ENCODE measurements at regions not wholly inside any gene's neighbourhood (a gene's known extent, or its start where the extent isn't known, plus 50 kb on each side); places are given as distances from the start of the nearest gene placed in this dataset.

GRCh38 chr4:53654300-53654758, 63.0 kb upstream of the LNX1 start:
- DNase-seq (ENCODE audit: extremely low read depth, low read depth): no peak
- no peak for TF ChIP-seq CTCF (IDR thresholded peaks at IDR 0.05; ENCODE audit: low read depth, low read length, missing control alignments)

GRCh38 chr4:53653484-53654053, 62.3 kb upstream of the LNX1 start:
- no peak for DNase-seq (ENCODE audit: extremely low read depth, low read depth)
- TF ChIP-seq CTCF (IDR thresholded peaks at IDR 0.05; ENCODE audit: low read depth, low read length, missing control alignments): no peak
- H3K4me3 ChIP-seq (replicated peaks; ENCODE audit: low read depth, low read length): no peak overlapping the region

More at GRCh38 chr4:53654300-53654758, 63.0 kb upstream of the LNX1 start:
- no peak overlapping the region for H3K4me3 ChIP-seq (replicated peaks; ENCODE audit: low read depth, low read length)

GRCh38 chr4:53651156-53651735, 60.0 kb upstream of the LNX1 start:
- DNase-seq (ENCODE audit: extremely low read depth, low read depth): no peak
- no peak overlapping the region for H3K4me3 ChIP-seq (replicated peaks; ENCODE audit: low read depth, low read length)
- TF ChIP-seq CTCF (IDR thresholded peaks at IDR 0.05; ENCODE audit: low read depth, low read length, missing control alignments): no peak

GRCh38 chr4:53649357-53649756, 58.1 kb upstream of the LNX1 start:
- no peak for TF ChIP-seq CTCF (IDR thresholded peaks at IDR 0.05; ENCODE audit: low read depth, low read length, missing control alignments)
- DNase-seq (ENCODE audit: extremely low read depth, low read depth): no peak
- H3K4me3 ChIP-seq (replicated peaks; ENCODE audit: low read depth, low read length): no peak overlapping the region

- TF ChIP-seq CTCF (IDR thresholded peaks at IDR 0.05; ENCODE audit: low read depth, low read length, missing control alignments): no peak
Measured at GRCh38 chr4:53647547-53647946, 56.3 kb upstream of the LNX1 start.

GRCh38 chr4:53646795-53647194, 55.5 kb upstream of the LNX1 start:
- no peak overlapping the region for H3K4me3 ChIP-seq (replicated peaks; ENCODE audit: low read depth, low read length)
- no peak for TF ChIP-seq CTCF (IDR thresholded peaks at IDR 0.05; ENCODE audit: low read depth, low read length, missing control alignments)
- DNase-seq (ENCODE audit: extremely low read depth, low read depth): no peak

More at GRCh38 chr4:53647547-53647946, 56.3 kb upstream of the LNX1 start:
- H3K4me3 ChIP-seq (replicated peaks; ENCODE audit: low read depth, low read length): no peak overlapping the region
- no peak for DNase-seq (ENCODE audit: extremely low read depth, low read depth)
